Psoas muscle (tissue), 7 donors: ENCODE measurements at regions not wholly inside any gene's neighbourhood (a gene's known extent, or its start where the extent isn't known, plus 50 kb on each side); places are given as distances from the start of the nearest gene placed in this dataset.
A peak's percentile ranks its signal among the peaks of the same experiment; 100 is the strongest.

Experiments
- ATAC-seq, 4 donors: fragments of 200-7000 bp; cut with Tn5 transposase; one replicate each; pipeline ENCODE4 v1.9.1; 2020; ENCODE audit warnings: moderate library complexity in 3 of 4, mild to moderate bottlenecking in 2 of 4
- DNase-seq, 2 donors: peaks; one replicate each; pipeline ENCODE4 v3.0.0-alpha.2; 2020
- H3K27ac ChIP-seq: fragments of 200-600 bp; one replicate; pipeline ENCODE4 v1.8.0; 2022
- H3K27me3 ChIP-seq, 3 donors: fragments of 200-600 bp in 1 of 3; one replicate each; pipeline versions ENCODE4 v1.6.1 to v1.8.0; 2013 to 2022; ENCODE audit warnings: low read length in 2 of 3, mild to moderate bottlenecking in 2 of 3, moderate library complexity in 1 of 3; ENCODE audit not compliant: insufficient read depth in 3 of 3
- H3K36me3 ChIP-seq, 2 donors: fragments of 200-600 bp in 1 of 2; one replicate each; pipeline versions ENCODE4 v1.6.1 to v1.8.0; 2013 to 2022; ENCODE audit warnings: low read depth in 1 of 2, mild to moderate bottlenecking in 1 of 2, moderate library complexity in 1 of 2; ENCODE audit not compliant: insufficient read depth in 1 of 2
- H3K4me1 ChIP-seq: fragments of 200-600 bp; one replicate; pipeline ENCODE4 v1.8.0; 2022
- H3K4me3 ChIP-seq: fragments of 200-600 bp; one replicate; pipeline ENCODE4 v1.8.0; 2022; ENCODE audit warnings: mild to moderate bottlenecking
- H3K9me3 ChIP-seq: fragments of 200-600 bp; one replicate; pipeline ENCODE4 v1.8.0; 2022
- CTCF ChIP-seq: fragments of 200-600 bp; IDR thresholded peaks from one replicate; pipeline ENCODE4 v1.8.0; 2022; ENCODE audit warnings: antibody characterized with exemption
- WGBS, 3 donors: extraction: QIAGEN DNeasy Blood & Tissue Kit; methylation state at CpG; one replicate each; pipeline versions ENCODE4 v1.1.6 to v1.1.7; 2013; 5-methylcytosine and 5-hydroxymethylcytosine counted together
- intact Hi-C, 2 donors: fragments of 100-400 bp; cut with DNase I; formaldehyde crosslinking; loops; one replicate each; pipeline versions ENCODE4 v1.11.0 to v1.14.2; 2022
- donor health status: healthy with polysubstance abuse.
- donor health status: DM: no; HTN: no; CAD: no; lungs with moderate emphysema.
- donor health status: Bipolar disorder and iron deficiency.
- donor health status: healthy.
- donor health status: DM: yes; HTN: yes; CAD: no.
- donor health status: DM: no; HTN: no; CAD: no.
- donor health status: DM: yes; HTN: yes; CAD: no.

GRCh38 chr2:8438996-8439395 is 242.9 kb upstream of the ID2 start:
- Histone ChIP-seq H3K27me3 (no peaks in the 10 kb centered on the region), H3K36me3 (no peaks in the 10 kb centered on the region), H3K4me3 (no peak overlapping the region), H3K27ac (no peak overlapping the region), H3K9me3 (no peaks in the 10 kb centered on the region), H3K4me1 (no peaks in the 10 kb centered on the region)
- 49 to 54% (median 49%) methylated on average over 7 of the region's 7 CpGs for WGBS, 3 donors
- peak; percentile 45 to 85 (median 62) for ATAC-seq
- TF ChIP-seq CTCF: no peak
- no peak for DNase-seq
- intact Hi-C loops: no loop called here

GRCh38 chr2:8440029-8440778 is 241.7 kb upstream of the ID2 start:
- DNase-seq (no peak), ATAC-seq (no peak)
- 85 to 88% (median 86%) methylated on average over 12 of the region's 12 CpGs for WGBS, 3 donors

GRCh38 chr2:8441371-8441770 is 240.5 kb upstream of the ID2 start:
- H3K27me3 ChIP-seq: no peaks in the 10 kb centered on the region
- 85 to 88% (median 85%) methylated on average over 12 of the region's 12 CpGs for WGBS, 3 donors
- no peaks in the 10 kb centered on the region for H3K9me3 ChIP-seq
- DNase-seq (no peak), ATAC-seq (no peak)
- TF ChIP-seq CTCF: no peak
- intact Hi-C loops: no loop called here
- no peaks in the 10 kb centered on the region for H3K36me3 ChIP-seq
- H3K27ac ChIP-seq: no peak overlapping the region
- no peaks in the 10 kb centered on the region for H3K4me1 ChIP-seq
- H3K4me3 ChIP-seq: no peak overlapping the region

More at GRCh38 chr2:8440029-8440778, 241.7 kb upstream of the ID2 start:
- Histone ChIP-seq H3K9me3 (no peaks in the 10 kb centered on the region), H3K27me3 (no peaks in the 10 kb centered on the region), H3K4me3 (no peak overlapping the region), H3K4me1 (no peaks in the 10 kb centered on the region), H3K27ac (no peak overlapping the region), H3K36me3 (no peaks in the 10 kb centered on the region)
- no peak for TF ChIP-seq CTCF
- intact Hi-C loops: no loop called here

GRCh38 chr2:8441986-8442385 is 239.9 kb upstream of the ID2 start:
- 50 to 64% (median 63%) methylated on average over 2 of the region's 2 CpGs for WGBS, 3 donors
- Histone ChIP-seq H3K9me3 (no peaks in the 10 kb centered on the region), H3K36me3 (no peaks in the 10 kb centered on the region), H3K27me3 (no peaks in the 10 kb centered on the region), H3K4me1 (no peaks in the 10 kb centered on the region), H3K27ac (no peak overlapping the region), H3K4me3 (no peak overlapping the region)
- TF ChIP-seq CTCF: no peak
- DNase-seq: no peak
- no peak for ATAC-seq
- intact Hi-C loops: no loop called here
